GM12865 (cell line): ENCODE measurements at regions not wholly inside any gene's neighbourhood (a gene's known extent, or its start where the extent isn't known, plus 50 kb on each side); places are given as distances from the start of the nearest gene placed in this dataset.

ENCODE experiments used
- DNase-seq: peaks from one replicate; pipeline ENCODE4 v3.0.0; 2010; ENCODE audit warnings: low read depth
- H3K4me3 ChIP-seq: 2 replicates; pipeline ENCODE4 v1.5.1; 2011; ENCODE audit warnings: mild to moderate bottlenecking, low read depth, low read length, control low read depth
- TF ChIP-seq, protein P1 (sequence below): IDR thresholded peaks from 2 replicates; pipeline ENCODE4 v1.5.1; 2011; ENCODE audit warnings: low read length, control low read depth, low read depth, inconsistent platforms; ENCODE audit not compliant: insufficient read depth; ENCODE audit errors: missing control alignments

DNA sequence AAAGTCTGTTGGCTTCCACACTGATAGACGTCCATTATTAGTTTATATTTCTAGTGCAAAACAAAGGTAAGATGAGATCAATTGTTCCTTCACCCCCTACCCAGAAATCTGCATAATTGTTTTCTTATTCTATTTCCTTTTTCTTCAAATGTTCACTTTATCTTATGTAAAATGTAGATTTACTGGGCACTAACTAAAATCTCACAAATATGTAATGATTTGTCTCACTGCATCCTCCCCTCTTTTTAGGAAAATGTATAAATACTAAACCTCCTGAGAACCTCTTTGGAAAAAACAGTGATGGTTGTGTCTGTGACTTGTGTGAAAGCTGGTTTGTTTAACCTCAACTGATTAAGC lies 1377.2 kb upstream of the MIR17HG start:
- no peak for DNase-seq
- no peak overlapping the region for H3K4me3 ChIP-seq
- TF ChIP-seq, protein P1, sequence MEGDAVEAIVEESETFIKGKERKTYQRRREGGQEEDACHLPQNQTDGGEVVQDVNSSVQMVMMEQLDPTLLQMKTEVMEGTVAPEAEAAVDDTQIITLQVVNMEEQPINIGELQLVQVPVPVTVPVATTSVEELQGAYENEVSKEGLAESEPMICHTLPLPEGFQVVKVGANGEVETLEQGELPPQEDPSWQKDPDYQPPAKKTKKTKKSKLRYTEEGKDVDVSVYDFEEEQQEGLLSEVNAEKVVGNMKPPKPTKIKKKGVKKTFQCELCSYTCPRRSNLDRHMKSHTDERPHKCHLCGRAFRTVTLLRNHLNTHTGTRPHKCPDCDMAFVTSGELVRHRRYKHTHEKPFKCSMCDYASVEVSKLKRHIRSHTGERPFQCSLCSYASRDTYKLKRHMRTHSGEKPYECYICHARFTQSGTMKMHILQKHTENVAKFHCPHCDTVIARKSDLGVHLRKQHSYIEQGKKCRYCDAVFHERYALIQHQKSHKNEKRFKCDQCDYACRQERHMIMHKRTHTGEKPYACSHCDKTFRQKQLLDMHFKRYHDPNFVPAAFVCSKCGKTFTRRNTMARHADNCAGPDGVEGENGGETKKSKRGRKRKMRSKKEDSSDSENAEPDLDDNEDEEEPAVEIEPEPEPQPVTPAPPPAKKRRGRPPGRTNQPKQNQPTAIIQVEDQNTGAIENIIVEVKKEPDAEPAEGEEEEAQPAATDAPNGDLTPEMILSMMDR, result no peak

DNA sequence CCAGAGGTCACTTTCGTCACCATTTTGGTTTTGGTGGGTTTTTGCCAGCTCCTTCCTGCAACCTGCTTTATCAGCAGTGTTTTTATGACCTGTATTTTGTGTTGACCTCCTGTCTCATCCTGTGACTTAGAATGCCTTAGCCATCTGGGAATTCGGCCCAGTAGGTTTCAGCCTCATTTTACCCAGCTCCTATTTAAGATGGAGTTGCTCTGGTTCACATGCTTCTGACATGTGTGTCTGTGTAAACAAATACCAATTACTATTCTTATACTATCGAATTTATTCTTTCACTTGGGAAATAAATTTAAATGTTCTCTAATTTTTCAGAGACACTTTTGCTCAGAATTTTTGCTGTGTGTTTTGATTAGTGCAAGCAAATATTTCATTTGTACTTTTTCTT lies 1370.3 kb upstream of the MIR17HG start:
- no peak overlapping the region for H3K4me3 ChIP-seq
- TF ChIP-seq, protein P1, result no peak
- no peak for DNase-seq

DNA sequence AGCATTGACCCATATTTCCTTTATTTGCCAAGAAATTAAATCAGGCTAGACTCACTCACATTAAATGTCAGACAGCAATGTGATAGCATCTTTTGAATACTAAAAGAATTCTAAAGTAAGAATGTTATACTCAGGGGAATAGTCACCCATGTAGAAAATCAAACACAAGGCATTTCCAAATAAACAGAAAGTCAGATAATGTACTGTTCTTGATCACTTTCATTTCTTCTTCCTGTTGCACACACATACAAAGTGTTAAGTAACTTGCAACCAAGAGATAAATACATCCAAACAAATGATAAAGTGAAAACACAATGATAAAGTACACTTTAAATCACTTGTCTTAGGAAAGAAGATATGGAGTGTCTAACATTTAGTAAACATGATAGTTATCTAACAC lies 1366.6 kb upstream of the MIR17HG start:
- DNase-seq, result no peak
- TF ChIP-seq, protein P1, result no peak
- H3K4me3 ChIP-seq, result no peak overlapping the region

DNA sequence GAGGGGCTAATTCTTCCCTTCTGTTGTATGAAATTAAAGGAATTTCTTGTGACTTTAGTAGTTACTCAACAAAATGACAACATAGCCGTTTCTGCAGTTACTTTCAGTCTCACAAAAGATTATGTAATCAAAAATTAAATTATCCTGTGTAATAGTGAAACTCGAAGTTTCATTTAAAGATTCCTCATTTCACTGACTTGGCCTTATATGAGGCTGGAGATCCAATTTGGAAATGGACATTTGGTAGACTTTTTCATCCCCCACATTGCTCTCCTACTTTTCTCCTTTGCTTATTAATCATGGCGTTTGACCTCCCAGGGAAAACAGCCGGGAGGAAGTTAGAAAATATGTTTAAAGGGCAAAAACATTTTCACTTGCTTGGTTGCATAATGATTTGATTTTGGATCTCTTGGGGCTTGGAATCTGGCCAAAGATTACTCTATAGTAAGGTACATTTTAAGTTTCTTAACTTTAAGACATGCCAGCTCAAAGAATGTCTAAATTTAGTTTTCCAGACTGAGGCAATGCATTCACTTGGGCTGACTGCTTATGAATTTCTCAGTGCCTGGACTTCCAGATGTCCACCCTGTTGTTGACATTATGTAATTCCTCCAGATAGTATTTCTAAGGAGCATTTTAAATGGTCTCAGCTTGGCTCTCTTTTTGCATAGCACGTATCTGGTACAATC lies 1364.9 kb upstream of the MIR17HG start:
- DNase-seq, result no peak
- no peak overlapping the region for H3K4me3 ChIP-seq
- TF ChIP-seq, protein P1, result no peak

DNA sequence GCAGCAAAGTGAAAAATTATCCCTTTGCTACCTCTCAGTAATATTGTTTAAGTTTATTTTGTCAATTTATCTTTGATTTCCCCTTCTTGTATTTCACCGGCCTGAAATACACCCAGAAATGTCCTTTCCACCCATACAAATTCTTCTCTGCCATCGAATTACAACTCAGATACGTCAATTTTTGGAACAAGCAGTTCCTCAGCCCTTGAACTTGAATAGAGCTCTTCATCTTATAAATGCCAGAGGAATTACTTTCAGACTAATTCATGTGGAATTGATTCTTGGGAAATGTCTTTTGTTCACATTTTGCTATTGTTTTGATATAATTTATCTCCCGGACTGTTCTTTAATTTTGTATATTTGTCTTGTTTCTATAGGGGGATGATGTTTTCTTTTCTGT lies 1359.3 kb upstream of the MIR17HG start:
- TF ChIP-seq, protein P1, result no peak

DNA sequence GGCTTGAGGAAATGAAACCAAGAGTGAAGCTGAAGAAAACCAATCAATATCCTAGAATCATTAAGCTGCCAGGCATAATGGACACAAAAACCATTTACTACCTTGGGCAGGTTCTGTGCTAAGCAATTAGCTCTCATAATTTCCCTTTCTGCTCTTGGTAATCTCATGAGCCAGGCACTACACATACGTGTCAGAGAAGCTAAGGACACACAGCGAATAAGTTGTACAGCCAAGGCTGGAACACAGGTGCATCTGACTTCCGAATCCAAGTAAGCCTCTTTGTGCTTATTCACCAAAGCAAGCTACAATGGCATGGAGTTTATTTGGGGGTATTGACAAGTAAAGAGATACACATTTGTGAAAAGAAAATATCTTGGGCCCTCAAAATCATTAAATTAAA lies 1343.9 kb upstream of the MIR17HG start:
- TF ChIP-seq, protein P1, result no peak
- H3K4me3 ChIP-seq, result no peak overlapping the region
- no peak for DNase-seq

More for the DNA sequence above, 1359.3 kb upstream of the MIR17HG start:
- H3K4me3 ChIP-seq, result no peak overlapping the region
- no peak for DNase-seq

DNA sequence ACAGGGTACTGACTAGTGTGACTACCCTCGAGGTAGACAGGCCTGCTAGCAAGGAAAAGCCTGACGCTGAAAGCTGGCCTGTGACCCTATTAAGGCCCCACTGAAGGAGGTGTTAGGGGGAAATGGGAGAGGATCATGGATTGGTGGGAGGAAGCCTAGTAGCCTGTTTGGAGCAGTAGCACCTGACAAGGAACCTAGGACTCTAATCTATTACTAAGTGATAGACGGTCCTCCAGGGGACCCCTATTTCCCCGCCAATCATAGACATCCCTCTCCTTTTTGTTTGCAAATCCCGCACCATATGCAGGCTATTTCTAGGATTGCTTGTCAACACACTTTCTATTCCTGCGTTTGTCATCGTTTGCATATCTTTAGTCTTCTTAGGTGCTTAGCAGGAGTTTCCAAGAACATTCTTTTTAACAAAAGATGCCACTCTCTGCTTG lies 1338.8 kb upstream of the MIR17HG start:
- H3K4me3 ChIP-seq, result no peak overlapping the region

More for the DNA sequence above, 1338.8 kb upstream of the MIR17HG start:
- DNase-seq, result no peak
- TF ChIP-seq, protein P1, result no peak
